ENCODE measurements at regions not wholly inside any gene's neighbourhood (a gene's known extent, or its start where the extent isn't known, plus 50 kb on each side); places are given as distances from the start of the nearest gene placed in this dataset.

DNA sequence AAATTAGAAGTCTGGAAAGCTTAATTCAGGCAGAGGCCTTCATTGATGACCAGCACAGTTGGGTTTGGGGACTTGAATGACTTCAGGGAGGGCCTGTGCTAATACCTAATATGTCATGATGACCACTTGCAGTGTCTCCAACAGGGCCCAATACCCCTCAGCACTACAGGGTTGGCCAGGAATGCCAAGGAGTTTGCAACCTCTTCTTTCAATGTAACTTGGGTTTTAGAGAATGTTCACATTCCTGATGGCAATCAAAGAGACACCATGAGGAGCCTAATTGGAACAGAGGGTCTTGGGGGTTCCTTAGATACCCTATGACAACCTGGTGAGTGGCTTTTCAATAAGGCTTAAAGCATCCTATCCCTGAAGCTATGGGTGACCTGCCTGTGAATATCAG lies 52.4 kb upstream of the ST8SIA3 start:
- H3K4me3 ChIP-seq (ENCODE audit: low read length), result no peak overlapping the region
- no peak for TF ChIP-seq EZH2phosphoT487 (IDR thresholded peaks at IDR 0.05; ENCODE audit: low read depth)
- TF ChIP-seq, protein P1, sequence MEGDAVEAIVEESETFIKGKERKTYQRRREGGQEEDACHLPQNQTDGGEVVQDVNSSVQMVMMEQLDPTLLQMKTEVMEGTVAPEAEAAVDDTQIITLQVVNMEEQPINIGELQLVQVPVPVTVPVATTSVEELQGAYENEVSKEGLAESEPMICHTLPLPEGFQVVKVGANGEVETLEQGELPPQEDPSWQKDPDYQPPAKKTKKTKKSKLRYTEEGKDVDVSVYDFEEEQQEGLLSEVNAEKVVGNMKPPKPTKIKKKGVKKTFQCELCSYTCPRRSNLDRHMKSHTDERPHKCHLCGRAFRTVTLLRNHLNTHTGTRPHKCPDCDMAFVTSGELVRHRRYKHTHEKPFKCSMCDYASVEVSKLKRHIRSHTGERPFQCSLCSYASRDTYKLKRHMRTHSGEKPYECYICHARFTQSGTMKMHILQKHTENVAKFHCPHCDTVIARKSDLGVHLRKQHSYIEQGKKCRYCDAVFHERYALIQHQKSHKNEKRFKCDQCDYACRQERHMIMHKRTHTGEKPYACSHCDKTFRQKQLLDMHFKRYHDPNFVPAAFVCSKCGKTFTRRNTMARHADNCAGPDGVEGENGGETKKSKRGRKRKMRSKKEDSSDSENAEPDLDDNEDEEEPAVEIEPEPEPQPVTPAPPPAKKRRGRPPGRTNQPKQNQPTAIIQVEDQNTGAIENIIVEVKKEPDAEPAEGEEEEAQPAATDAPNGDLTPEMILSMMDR (IDR thresholded peaks at IDR 0.05; ENCODE audit: low read depth, low read length), result no peak
- no peaks in the 10 kb centered on the region for H4K20me1 ChIP-seq (ENCODE audit: insufficient read depth, low read length)
- H3K27ac ChIP-seq (ENCODE audit: low read length), result no peak overlapping the region
- H3K9me3 ChIP-seq (ENCODE audit: insufficient read depth, low read length), result no peaks in the 10 kb centered on the region
- peaks cover 20% of the 10 kb centered on the region for H3K27me3 ChIP-seq (ENCODE audit: low read depth, low read length)
- no peak overlapping the region for H3K4me2 ChIP-seq (ENCODE audit: low read length)
- no peak overlapping the region for H2AFZ ChIP-seq (ENCODE audit: low read depth, low read length)
- H3K4me1 ChIP-seq (ENCODE audit: low read length), result 0 out of 2 replicates have a peak, but pooled peaks cover 2% of the 10 kb centered on the region
- no peaks in the 10 kb centered on the region for H3K36me3 ChIP-seq (replicated peaks; ENCODE audit: low read depth, low read length)
- H3K79me2 ChIP-seq (ENCODE audit: low read length), result no peaks in the 10 kb centered on the region
- H3K9ac ChIP-seq (ENCODE audit: low read length), result no peak overlapping the region

DNA sequence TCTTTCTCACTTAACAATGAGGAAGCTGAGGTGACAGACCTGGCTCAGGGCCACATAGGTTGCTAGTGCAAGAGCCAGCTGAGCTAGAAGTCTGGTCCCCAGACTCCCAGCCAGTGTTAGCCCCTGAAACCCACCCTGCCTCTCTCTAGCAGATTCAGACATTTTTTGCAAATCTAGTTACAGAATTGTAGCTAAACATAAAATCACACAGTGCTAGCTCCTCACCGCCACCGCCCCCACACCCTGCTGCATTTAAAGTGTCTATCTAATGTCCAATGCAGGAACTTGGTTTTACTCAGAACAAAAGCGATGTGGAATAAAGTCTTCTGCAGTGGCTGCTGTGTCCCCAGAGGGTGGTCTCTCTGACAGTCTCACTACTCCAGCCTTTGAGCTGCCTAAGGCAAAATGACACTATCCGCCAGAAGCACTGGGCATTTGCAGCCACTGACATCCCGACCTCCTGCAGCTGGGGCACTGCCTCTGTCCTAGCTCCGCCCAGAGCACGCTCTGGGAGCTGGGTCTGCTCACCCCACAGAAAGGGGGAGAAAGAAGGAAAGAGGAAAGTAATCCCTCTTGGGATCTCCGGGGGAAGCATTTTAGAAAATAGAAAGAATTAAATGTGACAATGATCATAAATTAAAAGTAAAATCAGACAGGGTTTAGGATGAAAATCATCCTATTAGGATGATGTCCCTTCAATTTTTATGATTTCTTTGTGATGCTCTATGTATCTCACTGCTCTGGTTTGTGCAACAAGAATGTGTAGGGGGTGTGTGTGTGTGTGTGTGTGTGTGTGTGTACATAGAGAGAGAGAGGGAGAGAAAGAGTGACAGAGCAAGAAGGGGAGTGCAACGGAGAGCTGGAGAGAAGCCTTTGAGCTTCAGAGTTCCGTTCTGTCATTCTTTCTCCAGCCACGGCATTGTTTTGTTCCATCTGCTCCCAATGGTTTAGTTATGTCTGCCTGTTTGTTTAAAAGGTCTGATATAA lies 50.5 kb upstream of the ST8SIA3 start:
- Histone ChIP-seq H3K9ac (ENCODE audit: low read length) (no peak overlapping the region), H3K79me2 (ENCODE audit: low read length) (no peaks in the 10 kb centered on the region), H3K4me1 (ENCODE audit: low read length) (peaks cover 8% of the 10 kb centered on the region), H3K9me3 (ENCODE audit: insufficient read depth, low read length) (no peaks in the 10 kb centered on the region), H3K4me2 (ENCODE audit: low read length) (no peak overlapping the region), H3K36me3 (replicated peaks; ENCODE audit: low read depth, low read length) (no peaks in the 10 kb centered on the region), H3K27me3 (ENCODE audit: low read depth, low read length) (peaks cover 16% of the 10 kb centered on the region), H3K27ac (ENCODE audit: low read length) (no peak overlapping the region), H4K20me1 (ENCODE audit: insufficient read depth, low read length) (no peaks in the 10 kb centered on the region), H2AFZ (ENCODE audit: low read depth, low read length) (no peak overlapping the region), H3K4me3 (ENCODE audit: low read length) (no peak overlapping the region)
- TF ChIP-seq, protein P1 (IDR thresholded peaks at IDR 0.05; ENCODE audit: low read depth, low read length), result no peak
- no peak for TF ChIP-seq EZH2phosphoT487 (IDR thresholded peaks at IDR 0.05; ENCODE audit: low read depth)

Measured in OCI-LY3 (cell line).